Loucy (cell line): ENCODE measurements at regions not wholly inside any gene's neighbourhood (a gene's known extent, or its start where the extent isn't known, plus 50 kb on each side); places are given as distances from the start of the nearest gene placed in this dataset.
"Not testable (repeated sequence)": the region's sequence is repeated elsewhere in the genome, so short reads cannot be mapped to it uniquely, and the experiment has no call there.

ENCODE experiments used
- H2AFZ ChIP-seq: fragments of 200-600 bp; sonication (generic); 2 replicates; pipeline ENCODE4 v1.6.0; 2016; ENCODE audit warnings: antibody characterized with exemption, mild to moderate bottlenecking, low read length, moderate library complexity
- H3F3A ChIP-seq: fragments of 200-600 bp; 2 replicates; pipeline ENCODE4 v1.6.0; 2016; ENCODE audit warnings: antibody characterized with exemption, low read depth, mild to moderate bottlenecking
- H3K27me3 ChIP-seq: fragments of 200-600 bp; sonication (generic); 2 replicates; pipeline ENCODE4 v1.6.1; 2014; ENCODE audit warnings: low read length, mild to moderate bottlenecking; ENCODE audit not compliant: insufficient read depth, poor library complexity, severe bottlenecking
- H3K36me3 ChIP-seq: fragments of 200-600 bp; sonication (generic); 2 replicates; pipeline ENCODE4 v1.6.1; 2016; ENCODE audit warnings: low read length; ENCODE audit not compliant: insufficient read depth
- H3K4me1 ChIP-seq: fragments of 200-600 bp; sonication (generic); 2 replicates; pipeline ENCODE4 v1.5.1; 2014; ENCODE audit warnings: low read length, mild to moderate bottlenecking; ENCODE audit not compliant: insufficient read depth, poor library complexity, severe bottlenecking
- H3K4me2 ChIP-seq: fragments of 200-600 bp; sonication (generic); 2 replicates; pipeline ENCODE4 v1.6.0; 2014; ENCODE audit warnings: antibody characterized with exemption, low read length, low read depth, mild to moderate bottlenecking; ENCODE audit not compliant: poor library complexity, severe bottlenecking
- H3K4me3 ChIP-seq: fragments of 200-600 bp; sonication (generic); 2 replicates; pipeline ENCODE4 v1.5.1; 2014; ENCODE audit warnings: low read length, mild to moderate bottlenecking, mixed read lengths; ENCODE audit not compliant: poor library complexity, severe bottlenecking
- H3K79me2 ChIP-seq: fragments of 200-600 bp; sonication (generic); 2 replicates; pipeline ENCODE4 v1.6.1; 2014; ENCODE audit warnings: low read length; ENCODE audit not compliant: insufficient read depth
- H3K9ac ChIP-seq: fragments of 200-600 bp; sonication (generic); 2 replicates; pipeline ENCODE4 v1.6.0; 2014; ENCODE audit warnings: mild to moderate bottlenecking, low read depth, low read length, moderate library complexity; ENCODE audit not compliant: poor library complexity, severe bottlenecking
- H3K9me2 ChIP-seq: fragments of 200-600 bp; sonication (generic); replicated peaks from 2 replicates; pipeline ENCODE4 v1.6.1; 2016; ENCODE audit warnings: low read depth, low read length, mixed read lengths
- H3K9me3 ChIP-seq: fragments of 200-600 bp; sonication (generic); 2 replicates; pipeline ENCODE4 v1.6.1; 2014; ENCODE audit warnings: mild to moderate bottlenecking, antibody characterized with exemption, low read length, low read depth; ENCODE audit not compliant: insufficient read depth
- H4K20me1 ChIP-seq: fragments of 200-600 bp; sonication (generic); 2 replicates; pipeline ENCODE4 v1.6.0; 2014; ENCODE audit warnings: antibody characterized with exemption, low read length, mild to moderate bottlenecking; ENCODE audit not compliant: insufficient read depth, poor library complexity, severe bottlenecking
- CTCF ChIP-seq: fragments of 200-600 bp; sonication (generic); conservative IDR thresholded peaks from 2 replicates; pipeline ENCODE4 v1.5.1; 2014; ENCODE audit warnings: mild to moderate bottlenecking, antibody characterized with exemption, low read length
- EZH2phosphoT487 ChIP-seq: fragments of 200-600 bp; IDR thresholded peaks from 2 replicates; pipeline ENCODE4 v1.6.1; 2018; ENCODE audit warnings: antibody characterized with exemption, mild to moderate bottlenecking, moderate library complexity, borderline replicate concordance

GRCh38 chr18:41643427-41643826, 311.6 kb upstream of the PIK3C3 start:
- no peak overlapping the region for H3K4me2 ChIP-seq
- H4K20me1 ChIP-seq: no peaks in the 10 kb centered on the region
- H3K9me2 ChIP-seq: no peaks in the 10 kb centered on the region
- H3K4me3 ChIP-seq: no peak overlapping the region
- TF ChIP-seq CTCF (no peak), EZH2phosphoT487 (no peak)
- H3K4me1 ChIP-seq: no peaks in the 10 kb centered on the region
- H3K9ac ChIP-seq: no peak overlapping the region
- H3K36me3 ChIP-seq: no peaks in the 10 kb centered on the region
- no peaks in the 10 kb centered on the region for H3F3A ChIP-seq
- H2AFZ ChIP-seq: no peak overlapping the region
- no peaks in the 10 kb centered on the region for H3K9me3 ChIP-seq
- H3K27me3 ChIP-seq: no peaks in the 10 kb centered on the region
- no peaks in the 10 kb centered on the region for H3K79me2 ChIP-seq

GRCh38 chr18:41642756-41643155, 312.3 kb upstream of the PIK3C3 start:
- no peak overlapping the region for H3K4me3 ChIP-seq
- H3K79me2 ChIP-seq: no peaks in the 10 kb centered on the region
- no peaks in the 10 kb centered on the region for H3K4me1 ChIP-seq
- H2AFZ ChIP-seq: no peak overlapping the region
- H3K4me2 ChIP-seq: no peak overlapping the region
- H3K36me3 ChIP-seq: no peaks in the 10 kb centered on the region
- TF ChIP-seq EZH2phosphoT487 (no peak), CTCF (no peak)
- H3K9me3 ChIP-seq: no peaks in the 10 kb centered on the region
- H3K9me2 ChIP-seq: no peaks in the 10 kb centered on the region
- no peaks in the 10 kb centered on the region for H3K27me3 ChIP-seq
- H3F3A ChIP-seq: no peaks in the 10 kb centered on the region
- H4K20me1 ChIP-seq: no peaks in the 10 kb centered on the region
- H3K9ac ChIP-seq: no peak overlapping the region

GRCh38 chr18:41639218-41639617, 315.8 kb upstream of the PIK3C3 start:
- Histone ChIP-seq H3K9me2 (no peaks in the 10 kb centered on the region), H3K79me2 (no peaks in the 10 kb centered on the region), H2AFZ (no peak overlapping the region), H3F3A (no peaks in the 10 kb centered on the region), H3K9ac (no peak overlapping the region), H3K9me3 (no peaks in the 10 kb centered on the region), H3K36me3 (no peaks in the 10 kb centered on the region), H4K20me1 (no peaks in the 10 kb centered on the region), H3K4me1 (no peaks in the 10 kb centered on the region), H3K4me3 (no peak overlapping the region), H3K4me2 (no peak overlapping the region), H3K27me3 (no peaks in the 10 kb centered on the region)
- no peak for TF ChIP-seq EZH2phosphoT487
- TF ChIP-seq CTCF: no peak

- not testable (repeated sequence) for H4K20me1 ChIP-seq, H3K9me3 ChIP-seq, H3K36me3 ChIP-seq, H3F3A ChIP-seq, H3K27me3 ChIP-seq, H3K9ac ChIP-seq, H3K4me3 ChIP-seq, H2AFZ ChIP-seq, H3K79me2 ChIP-seq, H3K4me2 ChIP-seq, H3K9me2 ChIP-seq, H3K4me1 ChIP-seq
These were observed 323.2 kb upstream of the PIK3C3 start for GRCh38 chr18:41631723-41632285.
